Hindlimb muscle (tissue), 1 donor: ENCODE measurements at regions not wholly inside any gene's neighbourhood (a gene's known extent, or its start where the extent isn't known, plus 50 kb on each side); places are given as distances from the start of the nearest gene placed in this dataset.
"Not testable (repeated sequence)": the region's sequence is repeated elsewhere in the genome, so short reads cannot be mapped to it uniquely, and the experiment has no call there.

Experiments used
- DNase-seq: peaks from one replicate; pipeline ENCODE4 v3.0.0-alpha.2; 2013

GRCh38 chr15:44849701-44850403 is 106.6 kb upstream of the TERB2 start:
- DNase-seq: not testable (repeated sequence)

- peak; percentile 13 for DNase-seq
Measured at GRCh38 chr15:44853304-44853950, 103.1 kb upstream of the TERB2 start.

GRCh38 chr15:44854696-44855095 is 101.8 kb upstream of the TERB2 start:
- not testable (repeated sequence) for DNase-seq

- not testable (repeated sequence) for DNase-seq
Measured at GRCh38 chr15:44856284-44856683, 100.2 kb upstream of the TERB2 start.

GRCh38 chr15:44857164-44857710 is 99.2 kb upstream of the TERB2 start:
- not testable (repeated sequence) for DNase-seq

GRCh38 chr15:44859088-44859487 is 97.4 kb upstream of the TERB2 start:
- not testable (repeated sequence) for DNase-seq

- not testable (repeated sequence) for DNase-seq
Measured at GRCh38 chr15:44860168-44860567, 96.3 kb upstream of the TERB2 start.

GRCh38 chr15:44861439-44861910 is 95.0 kb upstream of the TERB2 start:
- DNase-seq: no peak

- no peak for DNase-seq
Measured at GRCh38 chr15:44861917-44862316, 94.6 kb upstream of the TERB2 start.

- not testable (repeated sequence) for DNase-seq
Measured at GRCh38 chr15:44862866-44863265, 93.6 kb upstream of the TERB2 start.

GRCh38 chr15:44868100-44868499 is 88.4 kb upstream of the TERB2 start:
- not testable (repeated sequence) for DNase-seq

GRCh38 chr15:44870125-44870524 is 86.4 kb upstream of the TERB2 start:
- not testable (repeated sequence) for DNase-seq

GRCh38 chr15:44873103-44873502 is 83.4 kb upstream of the TERB2 start:
- DNase-seq: no peak

GRCh38 chr15:44879066-44879465 is 77.4 kb upstream of the TERB2 start:
- no peak for DNase-seq

- no peak for DNase-seq
Measured at GRCh38 chr15:44882499-44882968, 74.0 kb upstream of the TERB2 start.

- DNase-seq: no peak
Measured at GRCh38 chr15:44883199-44883877, 73.1 kb upstream of the TERB2 start.

- not testable (repeated sequence) for DNase-seq
Measured at GRCh38 chr15:44898890-44899651, 57.4 kb upstream of the TERB2 start.

- not testable (repeated sequence) for DNase-seq
Measured at GRCh38 chr15:44899775-44900174, 56.7 kb upstream of the TERB2 start.

GRCh38 chr15:44900796-44901195 is 55.7 kb upstream of the TERB2 start:
- DNase-seq: not testable (repeated sequence)

GRCh38 chr15:44903281-44903680 is 53.2 kb upstream of the TERB2 start:
- DNase-seq: not testable (repeated sequence)

- DNase-seq: not testable (repeated sequence)
Measured at GRCh38 chr15:44904651-44905340, 51.7 kb upstream of the TERB2 start.
